GM18858 (cell line): ENCODE measurements at regions not wholly inside any gene's neighbourhood (a gene's known extent, or its start where the extent isn't known, plus 50 kb on each side); places are given as distances from the start of the nearest gene placed in this dataset.

Experiments used
- ATAC-seq: cut with Tn5 transposase; IDR thresholded peaks from one replicate; pipeline ENCODE4 v1.9.1; 2021; ENCODE audit not compliant: unreplicated experiment

- ATAC-seq = no peak
Observed at GRCh38 chr4:165766018-165766417, 107.0 kb upstream of the TLL1 start.

DNA sequence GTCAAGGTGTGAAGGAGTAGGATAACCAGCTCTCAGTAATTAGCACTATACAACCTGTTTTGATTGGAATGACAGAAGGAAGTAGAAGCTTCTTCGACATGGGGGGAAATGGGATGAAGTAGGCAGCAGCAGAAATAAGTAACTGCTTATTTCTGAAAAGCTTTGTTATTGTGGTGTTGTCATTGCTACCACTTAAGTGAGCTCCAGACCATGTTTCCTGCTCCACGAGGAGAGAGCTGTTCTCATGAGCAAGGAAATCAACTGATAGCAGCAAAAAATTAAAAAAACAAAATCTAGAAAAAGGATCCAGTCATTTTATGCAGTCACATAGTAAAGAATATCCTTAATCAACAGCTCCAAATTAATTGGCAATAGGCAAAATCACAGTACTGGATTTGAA, 106.1 kb upstream of the TLL1 start:
- no peak for ATAC-seq

- ATAC-seq = no peak
Observed at GRCh38 chr4:165767671-165768070, 105.4 kb upstream of the TLL1 start.

DNA sequence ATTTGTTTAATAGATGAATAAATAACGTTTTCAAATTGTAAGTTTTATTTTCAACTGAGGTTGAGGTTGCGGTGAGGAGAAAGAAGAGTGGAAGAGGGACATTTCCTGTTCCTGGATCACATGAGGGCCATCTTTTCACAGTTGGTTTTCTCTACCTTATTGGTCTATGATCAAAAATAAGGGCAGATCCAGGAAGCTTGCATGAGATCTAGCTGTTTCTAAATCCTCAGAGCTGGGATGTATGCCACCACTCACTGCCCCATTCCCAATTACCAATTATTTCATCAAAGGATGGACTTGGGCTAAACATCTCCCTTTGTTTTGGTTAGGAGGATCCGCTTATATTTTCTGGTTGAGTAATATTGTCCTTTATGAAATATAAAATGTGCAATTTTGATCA, 104.8 kb upstream of the TLL1 start:
- no peak for ATAC-seq

DNA sequence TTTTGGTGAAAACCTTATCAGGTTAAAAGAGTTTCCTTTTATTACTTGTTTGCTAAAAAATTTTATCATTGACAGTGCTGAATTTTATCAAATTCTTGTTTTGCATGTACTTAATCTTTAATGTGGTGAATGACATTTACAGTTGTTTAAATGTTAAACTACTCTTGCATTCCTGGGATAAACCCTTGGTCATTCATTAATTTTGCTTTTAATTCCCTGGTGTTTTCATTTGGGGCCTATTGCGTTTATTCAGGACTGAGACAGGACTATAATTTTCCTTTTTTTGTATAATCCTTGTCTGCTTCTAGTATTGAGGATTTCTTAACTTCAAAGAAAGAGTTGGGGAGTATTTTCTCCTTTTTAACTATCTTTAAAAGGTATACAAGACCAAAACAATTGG, 98.7 kb upstream of the TLL1 start:
- ATAC-seq = no peak

- no peak for ATAC-seq
Observed at GRCh38 chr4:165779950-165780670, 92.9 kb upstream of the TLL1 start.

- no peak for ATAC-seq
Observed at GRCh38 chr4:165780735-165781134, 92.3 kb upstream of the TLL1 start.

DNA sequence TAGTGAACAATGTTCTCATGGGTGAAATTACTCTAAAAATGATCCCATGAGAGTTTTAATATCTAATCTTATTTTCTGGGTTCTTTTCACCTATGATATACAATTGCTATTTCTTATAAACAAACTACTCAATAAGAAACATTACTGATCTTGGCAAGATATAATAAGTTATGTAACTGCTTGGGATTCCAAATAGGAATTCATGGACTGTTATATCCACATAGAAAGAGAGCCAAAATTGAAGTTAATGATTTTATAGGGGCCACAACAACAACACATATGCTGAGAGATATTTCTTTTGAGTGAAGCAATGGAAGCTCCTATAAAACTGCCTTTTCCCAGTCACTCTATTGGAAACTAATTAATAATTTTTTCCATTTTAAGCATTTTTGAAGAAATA, 90.4 kb upstream of the TLL1 start:
- no peak for ATAC-seq

DNA sequence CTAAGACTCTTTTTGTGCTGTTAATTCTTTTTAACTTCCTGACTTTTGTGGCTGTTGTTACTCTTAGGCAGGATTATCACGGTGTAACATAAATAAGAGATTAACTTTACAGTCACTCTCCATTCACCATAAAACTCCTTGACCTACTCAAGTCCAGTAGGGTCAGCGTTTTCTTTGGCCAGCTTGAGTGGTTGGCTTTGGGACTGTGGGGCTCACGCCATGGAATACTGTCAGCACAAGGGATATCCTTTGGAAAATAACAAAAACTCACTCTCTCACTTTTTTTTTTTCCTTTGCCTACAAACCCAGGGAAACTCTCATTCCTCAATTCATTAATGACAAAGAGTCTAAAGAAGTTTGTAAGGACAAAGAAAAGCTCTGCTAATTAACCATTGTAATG, 89.4 kb upstream of the TLL1 start:
- no peak for ATAC-seq

- no peak for ATAC-seq
Observed at GRCh38 chr4:165784672-165785071, 88.4 kb upstream of the TLL1 start.

- no peak for ATAC-seq
Observed at GRCh38 chr4:165785337-165785736, 87.7 kb upstream of the TLL1 start.

- no peak for ATAC-seq
Observed at GRCh38 chr4:165787516-165788274, 85.3 kb upstream of the TLL1 start.

DNA sequence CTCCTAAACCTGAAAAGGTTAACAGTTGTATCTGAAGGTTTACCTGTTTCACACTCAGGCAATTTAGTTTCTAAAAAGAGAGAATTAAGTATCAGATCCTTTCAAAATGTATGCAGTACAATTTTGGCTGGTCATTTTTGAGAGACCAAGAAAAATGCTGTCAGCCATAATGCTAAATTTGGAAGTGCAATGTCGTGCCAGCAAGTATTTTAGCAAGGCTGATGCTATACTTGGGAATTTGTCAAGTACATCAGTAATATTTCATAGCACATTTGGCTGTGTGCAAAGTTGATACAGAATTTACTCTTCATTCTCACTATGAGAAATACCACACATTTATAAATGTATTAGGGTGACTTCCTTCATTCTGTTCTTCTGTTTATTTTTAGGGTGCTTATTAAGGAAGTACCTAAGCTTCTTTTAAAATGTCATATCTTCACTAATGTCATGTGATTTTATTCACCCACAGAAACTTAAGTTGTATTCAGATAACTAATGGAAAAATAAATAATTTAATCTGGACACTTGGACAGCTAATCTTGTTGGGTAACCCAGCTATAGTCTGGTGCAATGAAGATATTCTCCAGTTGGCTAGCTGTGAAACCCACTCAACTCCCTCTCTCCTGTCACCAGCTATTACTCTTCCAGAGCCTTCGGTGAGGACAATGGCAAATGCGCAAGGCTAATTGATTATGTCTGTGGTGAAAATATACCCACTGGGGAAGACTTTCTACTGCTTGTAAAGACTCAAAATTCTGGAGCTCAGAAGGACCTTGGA, 84.2 kb upstream of the TLL1 start:
- no peak for ATAC-seq

- no peak for ATAC-seq
Observed at GRCh38 chr4:165793236-165793635, 79.8 kb upstream of the TLL1 start.

GRCh38 chr4:165794834-165795233, 78.2 kb upstream of the TLL1 start:
- no peak for ATAC-seq

DNA sequence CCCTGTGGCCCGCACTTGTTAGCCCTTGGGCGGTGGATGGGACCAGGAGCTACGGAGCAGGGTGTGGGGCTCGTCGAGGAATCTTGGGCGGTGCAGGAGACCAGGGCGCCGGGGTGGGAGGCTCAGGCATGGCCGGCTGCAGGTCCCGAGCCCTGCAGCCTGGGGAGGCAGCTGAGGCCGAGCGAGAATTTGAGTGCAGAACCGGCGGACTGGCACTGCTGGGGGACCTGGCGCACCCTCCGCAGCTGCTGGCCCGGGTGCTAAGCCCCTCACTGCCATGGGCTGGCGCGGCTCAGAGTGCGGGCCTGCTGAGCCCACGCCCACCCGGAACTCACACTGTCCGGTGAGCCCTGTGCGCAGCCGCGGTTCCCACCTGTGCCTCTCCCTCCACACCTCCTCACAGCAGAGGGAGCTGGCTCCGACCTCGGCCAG, 73.6 kb upstream of the TLL1 start:
- ATAC-seq = no peak

DNA sequence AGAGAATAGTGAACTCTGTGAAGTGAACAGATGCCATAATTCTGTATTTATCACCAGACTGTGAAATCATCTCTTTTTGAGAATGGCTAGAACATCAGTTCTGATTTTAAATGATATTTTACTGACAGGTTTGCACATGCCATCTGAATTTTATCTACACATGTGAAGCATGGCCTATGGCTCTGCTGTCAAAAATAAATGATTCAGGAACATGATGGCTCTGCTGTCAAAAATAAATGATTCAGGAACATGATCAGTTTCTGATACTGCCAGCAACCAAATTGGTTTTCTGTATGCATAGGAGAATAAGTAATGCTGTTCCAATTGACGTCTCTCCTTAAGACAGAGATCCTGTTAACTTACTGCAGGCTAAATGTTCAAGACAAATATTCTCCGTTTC, 70.6 kb upstream of the TLL1 start:
- no peak for ATAC-seq

DNA sequence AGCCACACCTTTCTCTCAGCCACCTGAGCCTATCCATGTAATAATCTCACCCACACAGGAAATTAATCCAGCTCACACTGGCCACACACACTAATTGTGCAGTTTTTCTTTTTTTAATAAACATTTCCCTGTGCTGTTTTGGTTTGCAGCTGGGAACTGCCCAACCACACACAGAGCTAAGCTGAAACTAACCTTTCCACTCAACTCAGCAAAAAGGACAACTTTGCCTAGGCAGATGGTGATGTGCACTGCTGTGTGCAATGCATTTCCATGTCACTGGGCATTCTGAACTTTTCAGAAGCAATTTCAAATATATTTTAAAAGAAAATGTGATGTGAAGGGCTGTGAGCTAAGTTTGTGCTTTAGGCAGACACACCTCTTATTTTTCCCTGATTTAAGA, 70.0 kb upstream of the TLL1 start:
- no peak for ATAC-seq

DNA sequence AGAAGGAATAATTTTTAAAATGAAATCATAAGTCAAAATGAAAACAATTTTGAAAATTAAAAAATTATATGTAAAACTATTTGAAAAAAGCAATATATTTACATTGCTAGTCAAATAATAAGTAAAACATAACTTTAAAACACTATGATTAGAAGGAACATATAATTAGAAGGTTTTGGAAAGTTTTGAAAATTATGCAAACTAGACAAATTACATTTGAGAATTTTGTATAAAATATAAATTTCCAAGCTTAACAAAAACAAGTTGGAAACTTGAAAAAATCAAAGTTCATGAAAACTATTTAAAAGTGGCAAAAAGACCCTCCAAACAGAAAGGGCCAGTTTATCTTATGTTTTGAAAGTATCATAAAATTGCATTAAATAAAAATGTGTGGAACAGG, 67.6 kb upstream of the TLL1 start:
- no peak for ATAC-seq

- no peak for ATAC-seq
Observed at GRCh38 chr4:165806613-165807012, 66.4 kb upstream of the TLL1 start.

DNA sequence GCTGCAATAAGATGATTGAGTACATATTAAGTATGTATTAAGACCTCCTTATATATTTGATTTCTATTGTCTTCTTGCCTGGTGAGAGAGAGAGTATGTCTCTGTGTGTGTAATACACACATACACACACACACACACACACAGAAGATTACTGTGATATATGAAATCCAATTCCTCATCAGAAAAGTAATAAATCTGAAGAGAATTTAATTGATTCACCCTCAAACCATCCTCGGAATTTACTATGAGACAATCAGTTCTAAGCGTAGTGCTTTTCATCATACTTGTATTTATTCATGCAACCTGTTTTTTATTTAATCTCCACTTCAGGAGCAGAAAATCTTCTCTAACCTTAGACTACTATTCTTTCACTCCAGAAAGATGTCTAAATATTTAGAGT, 62.3 kb upstream of the TLL1 start:
- ATAC-seq = no peak

GRCh38 chr4:165813606-165814005, 59.4 kb upstream of the TLL1 start:
- ATAC-seq = no peak
